Ishikawa (cell line): ENCODE measurements at regions not wholly inside any gene's neighbourhood (a gene's known extent, or its start where the extent isn't known, plus 50 kb on each side); places are given as distances from the start of the nearest gene placed in this dataset.

Experiments
- EGR1 ChIP-seq: IDR thresholded peaks from 2 replicates; pipeline ENCODE4 v1.6.1; 2012
- FOXM1 ChIP-seq: IDR thresholded peaks from 2 replicates; pipeline ENCODE4 v1.6.1; 2012; ENCODE audit warnings: low read depth, borderline replicate concordance
- RAD21 ChIP-seq: IDR thresholded peaks from 2 replicates; pipeline ENCODE4 v1.6.1; 2012; ENCODE audit warnings: low read depth
- YY1 ChIP-seq: IDR thresholded peaks from 2 replicates; pipeline ENCODE4 v1.6.1; 2012; ENCODE audit warnings: low read depth
- TF ChIP-seq, protein P1 (sequence below): IDR thresholded peaks from 2 replicates; pipeline ENCODE4 v1.6.1; 2012

DNA sequence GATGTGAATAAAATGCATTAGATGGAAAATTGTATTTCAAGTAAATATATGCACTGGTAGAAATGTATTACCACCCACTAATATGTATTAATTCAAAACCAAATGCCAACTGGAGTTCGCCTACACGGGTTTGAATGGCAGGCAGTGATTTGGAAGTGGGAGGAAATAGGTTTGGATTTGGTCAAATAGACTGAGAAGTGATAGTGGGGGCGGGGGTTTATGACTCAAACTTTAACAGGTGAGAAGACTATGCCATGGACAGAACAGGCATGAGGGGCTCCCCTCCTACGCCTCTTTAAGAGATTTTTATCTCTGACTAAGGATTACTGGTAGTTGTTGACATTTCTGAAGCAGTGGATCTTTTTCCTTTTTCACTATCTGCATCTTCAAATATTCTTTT lies 677.8 kb downstream of the NTRK3 start:
- TF ChIP-seq YY1 (no peak), FOXM1 (no peak), EGR1 (no peak), RAD21 (no peak)
- TF ChIP-seq, protein P1, sequence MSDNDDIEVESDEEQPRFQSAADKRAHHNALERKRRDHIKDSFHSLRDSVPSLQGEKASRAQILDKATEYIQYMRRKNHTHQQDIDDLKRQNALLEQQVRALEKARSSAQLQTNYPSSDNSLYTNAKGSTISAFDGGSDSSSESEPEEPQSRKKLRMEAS = no peak
